ENCODE measurements at regions not wholly inside any gene's neighbourhood (a gene's known extent, or its start where the extent isn't known, plus 50 kb on each side); places are given as distances from the start of the nearest gene placed in this dataset.
"Not testable (repeated sequence)": the region's sequence is repeated elsewhere in the genome, so short reads cannot be mapped to it uniquely, and the experiment has no call there.

- DNase-seq (ENCODE audit: low spot score) = no peak
Observed at GRCh38 chr2:113337809-113338208, 59.1 kb upstream of the PAX8 start.

GRCh38 chr2:113336040-113336439 is 57.3 kb upstream of the PAX8 start:
- not testable (repeated sequence) for DNase-seq (ENCODE audit: low spot score)

GRCh38 chr2:113334147-113334546 is 55.4 kb upstream of the PAX8 start:
- DNase-seq (ENCODE audit: low spot score) = no peak

GRCh38 chr2:113333735-113334134 is 55.0 kb upstream of the PAX8 start:
- not testable (repeated sequence) for DNase-seq (ENCODE audit: low spot score)

- not testable (repeated sequence) for DNase-seq (ENCODE audit: low spot score)
Observed at GRCh38 chr2:113330060-113330767, 51.5 kb upstream of the PAX8 start.

- peak; percentile 38 for DNase-seq (ENCODE audit: low spot score)
Observed at GRCh38 chr2:113328973-113329372, 50.3 kb upstream of the PAX8 start.

GRCh38 chr2:113328572-113328971 is 49.9 kb upstream of the PAX8 start:
- DNase-seq (ENCODE audit: low spot score) = not testable (repeated sequence)

All from AG08396 (cell line).